Panc1 (cell line): ENCODE measurements at regions not wholly inside any gene's neighbourhood (a gene's known extent, or its start where the extent isn't known, plus 50 kb on each side); places are given as distances from the start of the nearest gene placed in this dataset.

Source experiments
- ATAC-seq: fragments of 200-7000 bp; cut with Tn5 transposase; 2 replicates; pipeline ENCODE4 v1.9.1; 2020; ENCODE audit warnings: mild to moderate bottlenecking, moderate library complexity
- BruUV-seq: library from RNA; stranded (reverse); fragments of 400-500 nt; replicated peaks from 2 replicates; lab custom pipeline; 2021; lab: Mats Ljungman, UMichigan
- CTCF ChIA-PET: fragments of 300-600 bp; sonication (Branson Sonifier 250); formaldehyde crosslinking; loops from one replicate; lab custom pipeline; 2022; ENCODE audit warnings: antibody characterized with exemption; lab: Charles Lee
- POLR2A ChIA-PET: fragments of 300-600 bp; sonication (Branson Sonifier 250); formaldehyde crosslinking; loops from one replicate; lab custom pipeline; 2022; ENCODE audit warnings: antibody characterized with exemption; lab: Charles Lee
- DNase-seq: peaks from one replicate; pipeline ENCODE4 v3.0.0-alpha.2; 2010; ENCODE audit warnings: low read depth, low spot score
- H3K27ac ChIP-seq: 2 replicates; pipeline ENCODE4 v1.5.1; 2011; ENCODE audit warnings: mild to moderate bottlenecking, low read length, inconsistent platforms
- H3K27me3 ChIP-seq: fragments of 200-500 bp; sonication (Bioruptor generic); 2 replicates; pipeline ENCODE4 v1.6.0; 2014; ENCODE audit warnings: low read length, inconsistent platforms; ENCODE audit not compliant: control insufficient read depth, insufficient read depth
- H3K36me3 ChIP-seq: fragments of 200-500 bp; sonication (Bioruptor generic); 2 replicates; pipeline ENCODE4 v1.5.1; 2014; ENCODE audit warnings: inconsistent platforms, mild to moderate bottlenecking, low read length, moderate library complexity; ENCODE audit not compliant: control insufficient read depth, insufficient read depth
- H3K4me1 ChIP-seq: 2 replicates; pipeline ENCODE4 v1.5.1; 2011; ENCODE audit warnings: inconsistent platforms, mild to moderate bottlenecking, low read length, moderate library complexity; ENCODE audit not compliant: control insufficient read depth, insufficient read depth
- H3K4me3 ChIP-seq, 2 experiments: 2 replicates each; pipeline ENCODE4 v1.5.1; 2011 to 2012; ENCODE audit warnings: low read depth in 2 of 2, low read length in 2 of 2, mild to moderate bottlenecking in 2 of 2, inconsistent platforms in 1 of 2, moderate library complexity in 1 of 2
- H3K9me3 ChIP-seq: fragments of 200-500 bp; sonication (Bioruptor generic); 2 replicates; pipeline ENCODE4 v1.5.1; 2014; ENCODE audit warnings: low read depth, mild to moderate bottlenecking, inconsistent platforms, low read length, moderate library complexity; ENCODE audit not compliant: control insufficient read depth, insufficient read depth
- CTCF ChIP-seq: fragments of 450-650 bp; IDR thresholded peaks from 2 replicates; pipeline ENCODE4 v1.5.1; 2017; ENCODE audit warnings: mild to moderate bottlenecking
- POLR2AphosphoS5 ChIP-seq: IDR thresholded peaks from 2 replicates; pipeline ENCODE4 v1.6.1; 2012; ENCODE audit warnings: mild to moderate bottlenecking, low read depth, low read length, moderate library complexity
- SIN3A ChIP-seq: IDR thresholded peaks from 2 replicates; pipeline ENCODE4 v1.6.1; 2012; ENCODE audit warnings: low read depth, mild to moderate bottlenecking, low read length, moderate library complexity, borderline replicate concordance; ENCODE audit not compliant: insufficient read depth
- TCF7L2 ChIP-seq: IDR thresholded peaks from 2 replicates; pipeline ENCODE4 v1.6.1; 2011; ENCODE audit warnings: mild to moderate bottlenecking, low read depth, low read length, inconsistent platforms
- in situ Hi-C: cut with HindIII; loops from 2 replicates; pipeline ENCODE4 v1.10.0; 2016; ENCODE audit warnings: low sequenced_read_pairs, low pct_unique_long_range_greater_than_20kb
- intact Hi-C: fragments of 100-400 bp; cut with micrococcal nuclease; formaldehyde crosslinking; loops from one replicate; pipeline ENCODE4 v1.10.0; 2022; ENCODE audit not compliant: unreplicated experiment
- TF ChIP-seq, protein P1 (sequence below), 2 experiments: IDR thresholded peaks; 2 replicates each; pipeline ENCODE4 v1.6.1; 2011 to 2012; ENCODE audit warnings: low read depth in 2 of 2, control low read depth in 1 of 2, low read length in 1 of 2, mild to moderate bottlenecking in 1 of 2, moderate library complexity in 1 of 2; ENCODE audit not compliant: insufficient read depth in 1 of 2

DNA sequence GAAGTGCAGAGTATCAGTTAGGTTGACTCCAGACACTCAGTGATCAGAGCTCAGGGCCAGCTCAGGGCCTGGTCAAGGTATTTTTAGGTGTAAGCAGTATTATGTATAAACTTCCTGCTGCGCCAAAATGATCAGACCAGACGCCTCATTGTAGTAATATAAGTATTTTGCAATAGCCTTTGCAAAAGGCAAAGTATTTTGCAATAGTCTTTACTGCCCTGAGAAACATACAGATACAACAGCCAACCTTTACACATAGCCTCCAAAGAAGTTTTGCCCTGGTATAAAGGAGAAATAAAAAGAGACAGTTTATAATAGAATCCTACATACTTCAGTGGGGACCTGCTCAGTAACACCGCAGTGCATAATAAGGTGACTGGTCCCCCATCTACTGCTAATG lies 333.0 kb upstream of the EEF2KMT start:
- in situ Hi-C loops (no loop called here), intact Hi-C loops (no loop called here)
- ChIA-PET POLR2A (no interaction called here), CTCF (no interaction called here)
- DNase-seq (no peak), ATAC-seq (no peak)
- Histone ChIP-seq H3K27me3 (0 out of 2 replicates have a peak, but pooled peaks cover 3% of the 10 kb centered on the region), H3K27ac (no peak overlapping the region), H3K4me1 (no peaks in the 10 kb centered on the region), H3K9me3 (no peaks in the 10 kb centered on the region), H3K4me3 (no peak overlapping the region), H3K36me3 (no peaks in the 10 kb centered on the region)
- BruUV-seq = no TSS peak
- no peak for TF ChIP-seq TCF7L2
- no peak for TF ChIP-seq POLR2AphosphoS5
- TF ChIP-seq, protein P1, sequence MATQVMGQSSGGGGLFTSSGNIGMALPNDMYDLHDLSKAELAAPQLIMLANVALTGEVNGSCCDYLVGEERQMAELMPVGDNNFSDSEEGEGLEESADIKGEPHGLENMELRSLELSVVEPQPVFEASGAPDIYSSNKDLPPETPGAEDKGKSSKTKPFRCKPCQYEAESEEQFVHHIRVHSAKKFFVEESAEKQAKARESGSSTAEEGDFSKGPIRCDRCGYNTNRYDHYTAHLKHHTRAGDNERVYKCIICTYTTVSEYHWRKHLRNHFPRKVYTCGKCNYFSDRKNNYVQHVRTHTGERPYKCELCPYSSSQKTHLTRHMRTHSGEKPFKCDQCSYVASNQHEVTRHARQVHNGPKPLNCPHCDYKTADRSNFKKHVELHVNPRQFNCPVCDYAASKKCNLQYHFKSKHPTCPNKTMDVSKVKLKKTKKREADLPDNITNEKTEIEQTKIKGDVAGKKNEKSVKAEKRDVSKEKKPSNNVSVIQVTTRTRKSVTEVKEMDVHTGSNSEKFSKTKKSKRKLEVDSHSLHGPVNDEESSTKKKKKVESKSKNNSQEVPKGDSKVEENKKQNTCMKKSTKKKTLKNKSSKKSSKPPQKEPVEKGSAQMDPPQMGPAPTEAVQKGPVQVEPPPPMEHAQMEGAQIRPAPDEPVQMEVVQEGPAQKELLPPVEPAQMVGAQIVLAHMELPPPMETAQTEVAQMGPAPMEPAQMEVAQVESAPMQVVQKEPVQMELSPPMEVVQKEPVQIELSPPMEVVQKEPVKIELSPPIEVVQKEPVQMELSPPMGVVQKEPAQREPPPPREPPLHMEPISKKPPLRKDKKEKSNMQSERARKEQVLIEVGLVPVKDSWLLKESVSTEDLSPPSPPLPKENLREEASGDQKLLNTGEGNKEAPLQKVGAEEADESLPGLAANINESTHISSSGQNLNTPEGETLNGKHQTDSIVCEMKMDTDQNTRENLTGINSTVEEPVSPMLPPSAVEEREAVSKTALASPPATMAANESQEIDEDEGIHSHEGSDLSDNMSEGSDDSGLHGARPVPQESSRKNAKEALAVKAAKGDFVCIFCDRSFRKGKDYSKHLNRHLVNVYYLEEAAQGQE (IDR thresholded peaks at IDR 0.05; ENCODE audit: insufficient read depth in 1 of 2, low read depth in 2 of 2, low read length in 1 of 2) = no peak
- no peak for TF ChIP-seq CTCF
- no peak for TF ChIP-seq SIN3A

DNA sequence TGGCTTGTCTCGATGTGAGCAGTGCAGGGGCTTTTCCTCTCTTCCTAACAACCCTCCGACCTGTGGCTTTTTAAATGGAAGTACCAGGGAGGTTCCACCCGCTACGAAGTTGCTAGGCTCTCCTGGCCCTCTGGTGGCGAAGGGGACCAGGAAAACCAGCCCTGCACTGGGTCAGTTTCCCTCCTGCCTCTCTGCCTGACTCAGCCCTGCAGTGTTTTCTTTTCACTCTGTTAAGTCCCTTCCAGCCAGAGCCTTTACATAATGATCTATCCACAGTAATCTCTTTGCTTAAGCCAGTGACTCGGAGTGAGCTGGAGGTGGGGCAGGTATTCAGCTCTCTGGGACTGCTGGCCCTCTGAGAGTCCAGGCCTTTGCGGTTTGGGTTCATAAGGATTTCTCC lies 331.3 kb upstream of the EEF2KMT start:
- no TSS peak for BruUV-seq
- DNase-seq = no peak
- Histone ChIP-seq H3K4me1 (no peaks in the 10 kb centered on the region), H3K4me3 (no peak overlapping the region), H3K27me3 (no peaks in the 10 kb centered on the region), H3K27ac (no peak overlapping the region), H3K9me3 (no peaks in the 10 kb centered on the region), H3K36me3 (no peaks in the 10 kb centered on the region)
- ChIA-PET POLR2A (no interaction called here), CTCF (no interaction called here)
- TF ChIP-seq POLR2AphosphoS5 (no peak), TCF7L2 (no peak), SIN3A (no peak), CTCF (peak; percentile 25; the same call in 1 of the 2 replicates)
- TF ChIP-seq, protein P1 (IDR thresholded peaks at IDR 0.05; ENCODE audit: insufficient read depth in 1 of 2, low read depth in 2 of 2, low read length in 1 of 2) = no peak
- ATAC-seq = peak; percentile 75
- intact Hi-C loops = no loop called here
- in situ Hi-C loops = no loop called here
